Mesothelial cell of epicardium (in vitro differentiated cells): ENCODE measurements at regions not wholly inside any gene's neighbourhood (a gene's known extent, or its start where the extent isn't known, plus 50 kb on each side); places are given as distances from the start of the nearest gene placed in this dataset.

ENCODE experiments used
- DNase-seq, 2 experiments: peaks; one replicate each; pipeline ENCODE4 v3.0.0; 2021; ENCODE audit warnings: low spot score in 2 of 2; ENCODE audit not compliant: unreplicated experiment in 2 of 2
- H3K27ac Mint-ChIP-seq: 2 replicates; pipeline ENCODE4 v1.8.0; 2021; ENCODE audit warnings: mixed read lengths
- H3K27me3 Mint-ChIP-seq: 2 replicates; pipeline ENCODE4 v1.8.0; 2021; ENCODE audit warnings: low read depth, mixed read lengths
- H3K36me3 Mint-ChIP-seq: 2 replicates; pipeline ENCODE4 v1.8.0; 2021; ENCODE audit warnings: mixed read lengths
- H3K4me1 Mint-ChIP-seq: 2 replicates; pipeline ENCODE4 v1.8.0; 2021; ENCODE audit warnings: mixed read lengths
- H3K4me3 Mint-ChIP-seq: 2 replicates; pipeline ENCODE4 v1.8.0; 2021; ENCODE audit warnings: mild to moderate bottlenecking, moderate library complexity, mixed read lengths
- H3K9me3 Mint-ChIP-seq: 2 replicates; pipeline ENCODE4 v1.8.0; 2021; ENCODE audit warnings: mixed read lengths
- TF ChIP-seq, protein P1 (sequence below): fragments of 200-600 bp; sonication (generic); IDR thresholded peaks from one replicate; pipeline ENCODE4 v1.5.0; 2021; ENCODE audit warnings: antibody characterized with exemption; ENCODE audit not compliant: unreplicated experiment

DNA sequence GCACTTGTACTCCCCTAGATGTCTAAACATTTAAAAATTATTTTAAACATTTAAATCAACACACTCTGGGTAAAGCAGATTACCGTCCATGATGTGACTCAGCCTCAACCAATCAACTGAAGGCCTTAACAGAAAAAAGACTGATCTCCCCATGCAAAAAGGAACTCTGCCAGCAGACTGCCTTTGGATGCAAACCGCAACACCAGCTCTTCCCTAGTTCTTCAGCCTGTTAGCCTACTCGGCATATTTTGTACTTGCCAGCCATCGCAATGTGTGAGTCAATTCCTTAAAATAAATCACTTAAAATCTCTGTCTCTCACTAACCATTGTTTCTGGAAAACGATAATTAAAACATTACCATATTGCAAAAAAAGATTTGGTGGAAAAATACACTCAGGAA lies 375.9 kb downstream of the RSL24D1 start:
- Mint-ChIP-seq H3K36me3 (no peaks in the 10 kb centered on the region), H3K4me3 (no peak overlapping the region), H3K4me1 (no peaks in the 10 kb centered on the region), H3K9me3 (peaks cover 55% of the 10 kb centered on the region), H3K27ac (no peak overlapping the region), H3K27me3 (no peaks in the 10 kb centered on the region)
- TF ChIP-seq, protein P1, sequence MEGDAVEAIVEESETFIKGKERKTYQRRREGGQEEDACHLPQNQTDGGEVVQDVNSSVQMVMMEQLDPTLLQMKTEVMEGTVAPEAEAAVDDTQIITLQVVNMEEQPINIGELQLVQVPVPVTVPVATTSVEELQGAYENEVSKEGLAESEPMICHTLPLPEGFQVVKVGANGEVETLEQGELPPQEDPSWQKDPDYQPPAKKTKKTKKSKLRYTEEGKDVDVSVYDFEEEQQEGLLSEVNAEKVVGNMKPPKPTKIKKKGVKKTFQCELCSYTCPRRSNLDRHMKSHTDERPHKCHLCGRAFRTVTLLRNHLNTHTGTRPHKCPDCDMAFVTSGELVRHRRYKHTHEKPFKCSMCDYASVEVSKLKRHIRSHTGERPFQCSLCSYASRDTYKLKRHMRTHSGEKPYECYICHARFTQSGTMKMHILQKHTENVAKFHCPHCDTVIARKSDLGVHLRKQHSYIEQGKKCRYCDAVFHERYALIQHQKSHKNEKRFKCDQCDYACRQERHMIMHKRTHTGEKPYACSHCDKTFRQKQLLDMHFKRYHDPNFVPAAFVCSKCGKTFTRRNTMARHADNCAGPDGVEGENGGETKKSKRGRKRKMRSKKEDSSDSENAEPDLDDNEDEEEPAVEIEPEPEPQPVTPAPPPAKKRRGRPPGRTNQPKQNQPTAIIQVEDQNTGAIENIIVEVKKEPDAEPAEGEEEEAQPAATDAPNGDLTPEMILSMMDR = no peak
- no peak for DNase-seq

DNA sequence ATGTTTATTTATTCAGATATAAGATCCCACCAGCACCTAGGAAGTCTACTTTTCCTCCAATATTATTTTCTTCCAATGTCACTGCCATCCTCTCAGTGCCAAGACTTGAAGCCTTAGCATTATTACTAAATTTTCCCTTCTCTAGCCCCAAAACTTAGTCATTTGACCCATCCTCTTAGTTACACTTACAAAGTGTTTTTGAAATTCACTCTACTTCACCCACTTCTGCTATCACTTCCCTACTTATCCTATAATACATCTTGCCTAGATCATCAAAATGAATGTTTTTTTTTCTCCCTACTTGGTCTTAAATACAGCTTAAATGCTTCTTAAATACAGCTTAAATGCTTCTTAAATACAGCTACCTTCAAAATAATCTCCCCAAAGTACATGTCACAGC lies 376.6 kb downstream of the RSL24D1 start:
- Mint-ChIP-seq H3K27me3 (no peaks in the 10 kb centered on the region), H3K4me1 (no peaks in the 10 kb centered on the region), H3K27ac (no peak overlapping the region), H3K36me3 (no peaks in the 10 kb centered on the region), H3K9me3 (peaks cover 56% of the 10 kb centered on the region), H3K4me3 (no peak overlapping the region)
- TF ChIP-seq, protein P1 = no peak
- no peak for DNase-seq

DNA sequence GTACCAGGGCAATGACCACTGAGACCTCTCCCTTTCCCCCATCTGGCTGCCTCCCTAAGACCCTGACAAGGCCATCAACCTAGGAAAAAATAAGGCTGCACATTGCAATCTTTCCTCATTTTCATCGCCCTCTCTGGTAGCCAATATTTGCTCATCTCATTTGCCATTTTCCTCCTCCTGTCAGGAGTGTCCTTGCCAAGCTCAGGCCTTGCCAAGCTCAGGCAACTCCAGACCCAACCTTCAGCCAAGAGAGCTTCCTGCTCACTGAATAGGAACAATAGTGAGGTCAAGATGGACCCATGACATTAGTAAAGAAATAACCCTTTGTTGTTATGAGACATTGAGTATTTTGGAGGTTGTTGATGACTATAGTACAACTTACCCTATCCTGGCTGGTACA lies 380.3 kb downstream of the RSL24D1 start:
- no peak overlapping the region for H3K27ac Mint-ChIP-seq
- no peak for DNase-seq
- H3K27me3 Mint-ChIP-seq = no peaks in the 10 kb centered on the region
- H3K9me3 Mint-ChIP-seq = peaks cover 51% of the 10 kb centered on the region
- no peaks in the 10 kb centered on the region for H3K36me3 Mint-ChIP-seq
- H3K4me3 Mint-ChIP-seq = no peak overlapping the region
- no peaks in the 10 kb centered on the region for H3K4me1 Mint-ChIP-seq
- TF ChIP-seq, protein P1 = no peak

DNA sequence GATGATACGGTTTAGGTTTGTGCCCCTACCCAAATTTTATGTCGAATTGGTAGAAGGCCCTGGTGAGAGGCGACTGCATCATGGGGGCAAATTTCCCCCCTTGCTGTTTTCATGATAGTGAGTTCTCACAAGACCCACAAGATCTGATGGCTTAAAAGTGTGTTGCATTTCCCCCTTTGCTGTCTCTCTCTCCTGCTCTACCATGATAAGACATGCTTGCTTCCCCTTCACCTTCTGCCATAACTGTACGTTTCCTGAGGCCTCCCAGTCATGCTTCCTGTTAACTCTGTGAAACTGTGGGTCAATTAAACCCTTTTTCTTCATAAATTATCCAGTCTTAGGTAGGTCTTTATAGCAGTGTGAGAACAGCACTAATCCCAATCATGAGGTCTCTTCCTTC lies 381.2 kb downstream of the RSL24D1 start:
- Mint-ChIP-seq H3K36me3 (no peaks in the 10 kb centered on the region), H3K4me1 (no peaks in the 10 kb centered on the region), H3K27me3 (no peaks in the 10 kb centered on the region), H3K4me3 (no peak overlapping the region), H3K27ac (no peak overlapping the region), H3K9me3 (peaks cover 49% of the 10 kb centered on the region)
- TF ChIP-seq, protein P1 = no peak
- no peak for DNase-seq

DNA sequence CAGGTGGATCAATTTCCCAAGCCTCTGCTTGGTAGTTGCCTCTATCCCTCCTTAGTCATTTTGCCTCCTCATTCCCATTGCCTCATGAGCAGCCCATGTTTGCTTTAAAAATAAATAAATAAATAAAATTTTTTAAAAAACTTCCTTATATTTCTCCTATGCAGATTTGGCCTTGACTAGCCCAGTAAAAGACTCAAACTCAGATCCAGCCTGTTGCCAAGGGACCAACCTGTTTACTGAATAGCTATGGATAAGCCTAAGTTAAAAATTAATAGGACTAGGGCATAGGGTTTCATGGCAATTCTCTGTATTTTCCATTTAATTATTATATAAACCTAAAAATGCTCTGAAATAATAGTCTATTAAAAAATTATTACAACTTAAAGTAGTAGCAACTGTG lies 384.4 kb downstream of the RSL24D1 start:
- no peaks in the 10 kb centered on the region for H3K27me3 Mint-ChIP-seq

More for the DNA sequence above, 384.4 kb downstream of the RSL24D1 start:
- no peaks in the 10 kb centered on the region for H3K4me1 Mint-ChIP-seq
- no peak overlapping the region for H3K27ac Mint-ChIP-seq
- TF ChIP-seq, protein P1 = no peak
- no peak for DNase-seq
- no peaks in the 10 kb centered on the region for H3K36me3 Mint-ChIP-seq
- H3K9me3 Mint-ChIP-seq = peaks cover 40% of the 10 kb centered on the region
- H3K4me3 Mint-ChIP-seq = no peak overlapping the region
